GM12878 (cell line): ENCODE measurements at regions not wholly inside any gene's neighbourhood (a gene's known extent, or its start where the extent isn't known, plus 50 kb on each side); places are given as distances from the start of the nearest gene placed in this dataset.

Experiments
- ATAC-seq: fragments of 200-7000 bp; cut with Tn5 transposase; 3 replicates; pipeline ENCODE4 v1.9.1; 2020; ENCODE audit warnings: mild to moderate bottlenecking, moderate library complexity
- BruUV-seq: library from RNA; stranded (reverse); fragments of 400-500 nt; replicated peaks from 2 replicates; lab custom pipeline; 2021; lab: Mats Ljungman, UMichigan
- CTCF ChIA-PET: fragments of 300-600 bp; sonication (Branson Sonifier 250); formaldehyde crosslinking; extraction: SDS; loops from one replicate; lab custom pipeline; 2021; ENCODE audit warnings: inconsistent platforms; lab: Yijun Ruan, JAX
- POLR2A ChIA-PET: fragments of 350-600 bp; formaldehyde crosslinking; extraction: SDS; loops from one replicate; lab custom pipeline; 2021; ENCODE audit warnings: inconsistent platforms; lab: Charles Lee
- RAD21 ChIA-PET: fragments of 300-600 bp; sonication (Branson Sonifier 250); formaldehyde crosslinking; loops from one replicate; lab custom pipeline; 2023; ENCODE audit warnings: antibody characterized with exemption; ENCODE audit not compliant: unreplicated experiment; lab: Charles Lee
- SMC1A ChIA-PET: fragments of 300-600 bp; sonication (Branson Sonifier 250); formaldehyde crosslinking; loops from one replicate; lab custom pipeline; 2023; ENCODE audit not compliant: unreplicated experiment, uncharacterized antibody; lab: Charles Lee
- DNase-seq: peaks from one replicate; pipeline ENCODE4 v3.0.0-alpha.2; 2011; ENCODE audit warnings: low read depth, low spot score
- FAIRE-seq: peaks from 3 replicates; lab custom pipeline; 2011; peaks lifted over from hg19 to GRCh38; lab: Jason Lieb, UNC
- H2AFZ ChIP-seq: 2 replicates; pipeline ENCODE4 v1.6.0; 2011; ENCODE audit warnings: low read depth, low read length, control low read depth; ENCODE audit not compliant: control insufficient read depth
- H3K27ac ChIP-seq: 2 replicates; pipeline ENCODE4 v1.5.1; 2011; ENCODE audit warnings: control low read depth; ENCODE audit not compliant: control insufficient read depth, insufficient read depth
- H3K27me3 ChIP-seq, 2 experiments: replicated peaks in 1 of 2; 2 replicates each; pipeline versions ENCODE4 v1.6.0 to v1.6.1; 2011; ENCODE audit warnings: low read length in 1 of 2; ENCODE audit not compliant: control insufficient read depth in 2 of 2, insufficient read depth in 2 of 2
- H3K36me3 ChIP-seq, 2 experiments: 2 replicates each; pipeline ENCODE4 v1.5.1; 2011; ENCODE audit warnings: low read length in 1 of 2; ENCODE audit not compliant: control insufficient read depth in 2 of 2, insufficient read depth in 2 of 2
- H3K4me1 ChIP-seq: 2 replicates; pipeline ENCODE4 v1.6.1; 2011; ENCODE audit warnings: mild to moderate bottlenecking, low read length, moderate library complexity, mixed read lengths; ENCODE audit not compliant: control insufficient read depth, insufficient read depth
- H3K4me2 ChIP-seq: 2 replicates; pipeline ENCODE4 v1.6.0; 2011; ENCODE audit warnings: control low read depth; ENCODE audit not compliant: control insufficient read depth, insufficient read depth
- H3K4me3 ChIP-seq: fragments of 200-600 bp; sonication (generic); 2 replicates; pipeline ENCODE4 v1.5.1; 2016
- H3K79me2 ChIP-seq: 2 replicates; pipeline ENCODE4 v1.6.0; 2011; ENCODE audit warnings: low read length; ENCODE audit not compliant: control insufficient read depth, insufficient read depth
- H3K9ac ChIP-seq: 2 replicates; pipeline ENCODE4 v1.8.0; 2011; ENCODE audit warnings: low read length, control low read depth, mixed read lengths; ENCODE audit not compliant: control insufficient read depth, insufficient read depth
- H3K9me3 ChIP-seq: replicated peaks from 3 replicates; pipeline ENCODE4 v1.5.1; 2011; ENCODE audit warnings: mild to moderate bottlenecking, low read length; ENCODE audit not compliant: control insufficient read depth, insufficient read depth
- H4K20me1 ChIP-seq: 2 replicates; pipeline ENCODE4 v1.6.0; 2011; ENCODE audit not compliant: control insufficient read depth, insufficient read depth
- CBFB ChIP-seq: IDR thresholded peaks from 2 replicates; pipeline ENCODE4 v1.6.1; 2016; ENCODE audit warnings: antibody characterized with exemption, low read depth
- FOS ChIP-seq: IDR thresholded peaks from 3 replicates; pipeline ENCODE4 v1.6.1; 2011; ENCODE audit warnings: borderline replicate concordance; ENCODE audit not compliant: insufficient read length; ENCODE audit errors: extremely low read depth
- IKZF2 ChIP-seq, 2 experiments: fragments of 450-650 bp; IDR thresholded peaks; 2 replicates each; pipeline ENCODE4 v1.6.1; 2017; ENCODE audit warnings: mild to moderate bottlenecking in 2 of 2, moderate library complexity in 2 of 2
- JUNB ChIP-seq: IDR thresholded peaks from 2 replicates; pipeline ENCODE4 v1.6.1; 2016; ENCODE audit warnings: antibody characterized with exemption, mild to moderate bottlenecking
- KDM1A ChIP-seq: fragments of 200-600 bp; sonication (generic); IDR thresholded peaks from 2 replicates; pipeline ENCODE4 v1.6.1; 2016; ENCODE audit warnings: borderline replicate concordance
- NFIC ChIP-seq: IDR thresholded peaks from 2 replicates; pipeline ENCODE4 v1.6.1; 2012; ENCODE audit warnings: low read depth, mild to moderate bottlenecking, inconsistent platforms, low read length, moderate library complexity
- NFXL1 ChIP-seq: fragments of 450-650 bp; IDR thresholded peaks from 2 replicates; pipeline ENCODE4 v1.6.1; 2017; ENCODE audit warnings: antibody characterized with exemption, mild to moderate bottlenecking, borderline replicate concordance
- NR2C2 ChIP-seq: IDR thresholded peaks from 2 replicates; pipeline ENCODE4 v1.6.1; 2011; ENCODE audit warnings: borderline replicate concordance, low read depth; ENCODE audit not compliant: control insufficient read depth, insufficient read length
- POLR2AphosphoS2 ChIP-seq: IDR thresholded peaks from 2 replicates; pipeline ENCODE4 v1.6.1; 2011; ENCODE audit warnings: low read depth, mild to moderate bottlenecking, low read length, improper control_type of control experiment, moderate library complexity
- RFX5 ChIP-seq: IDR thresholded peaks from 2 replicates; pipeline ENCODE4 v1.6.1; 2011; ENCODE audit warnings: low read depth, low read length, improper control_type of control experiment
- SMARCA5 ChIP-seq: fragments of 450-650 bp; IDR thresholded peaks from 2 replicates; pipeline ENCODE4 v1.6.1; 2017; ENCODE audit warnings: mild to moderate bottlenecking
- TCF3 ChIP-seq: IDR thresholded peaks from 2 replicates; pipeline ENCODE4 v1.6.1; 2012; ENCODE audit warnings: low read depth, mild to moderate bottlenecking, low read length, borderline replicate concordance; ENCODE audit not compliant: insufficient read depth
- ZNF24 ChIP-seq: fragments of 450-650 bp; IDR thresholded peaks from 2 replicates; pipeline ENCODE4 v1.6.1; 2017; ENCODE audit warnings: antibody characterized with exemption, mild to moderate bottlenecking
- WGBS: methylation state at CpG from one replicate; pipeline ENCODE4 v1.1.6; 2016; ENCODE audit warnings: low lambda C conversion rate; ENCODE audit not compliant: insufficient replicate concordance, insufficient coverage; ENCODE audit errors: missing lambda C conversion rate; 5-methylcytosine and 5-hydroxymethylcytosine counted together
- in situ Hi-C: fragments of 300-500 bp; cut with MboI; formaldehyde crosslinking; loops from 9 replicates; pipeline ENCODE4 v1.14.3; 2018; ENCODE audit warnings: mixed read lengths
- intact Hi-C: fragments of 100-400 bp; cut with micrococcal nuclease; formaldehyde crosslinking; loops from one replicate; pipeline ENCODE4 v1.14.2; 2022; ENCODE audit not compliant: unreplicated experiment
- TF ChIP-seq, protein P1 (sequence below): fragments of 450-650 bp; IDR thresholded peaks from 2 replicates; pipeline ENCODE4 v1.6.1; 2017; ENCODE audit warnings: low read depth, mild to moderate bottlenecking, moderate library complexity
- TF ChIP-seq, protein P2 (sequence below): fragments of 450-650 bp; formaldehyde crosslinking; IDR thresholded peaks from 2 replicates; pipeline ENCODE4 v1.4.0; 2022; ENCODE audit warnings: mild to moderate bottlenecking, moderate library complexity
- TF ChIP-seq, protein P3 (sequence below): IDR thresholded peaks from 2 replicates; pipeline ENCODE4 v1.6.1; 2011; ENCODE audit warnings: low read depth, mild to moderate bottlenecking, low read length, moderate library complexity, borderline replicate concordance; ENCODE audit errors: extremely low read depth
- TF ChIP-seq, protein P4 (sequence below): IDR thresholded peaks from 2 replicates; pipeline ENCODE4 v1.6.1; 2011; ENCODE audit warnings: low read depth, low read length, improper control_type of control experiment, borderline replicate concordance

DNA sequence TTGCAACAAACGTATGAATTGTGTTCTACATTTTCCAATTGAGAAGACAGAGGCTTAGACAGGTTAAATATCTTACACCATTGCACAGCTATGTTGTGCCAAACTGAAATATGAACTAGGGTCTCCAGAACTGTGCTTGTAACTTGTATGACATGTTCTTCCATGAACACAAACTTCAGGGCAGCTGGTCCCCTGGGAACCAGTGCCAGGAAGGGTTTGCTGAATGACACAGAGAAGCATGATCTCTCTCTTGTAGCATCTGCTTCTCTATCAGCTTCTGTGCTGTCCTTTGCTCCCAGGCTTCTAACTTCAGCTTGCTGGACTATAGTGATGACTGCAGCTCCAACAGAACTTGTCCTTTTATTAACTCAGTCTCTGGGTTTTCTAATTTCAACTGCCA lies 385.5 kb downstream of the SIPA1L2 start (continued):
- TF ChIP-seq, protein P1, sequence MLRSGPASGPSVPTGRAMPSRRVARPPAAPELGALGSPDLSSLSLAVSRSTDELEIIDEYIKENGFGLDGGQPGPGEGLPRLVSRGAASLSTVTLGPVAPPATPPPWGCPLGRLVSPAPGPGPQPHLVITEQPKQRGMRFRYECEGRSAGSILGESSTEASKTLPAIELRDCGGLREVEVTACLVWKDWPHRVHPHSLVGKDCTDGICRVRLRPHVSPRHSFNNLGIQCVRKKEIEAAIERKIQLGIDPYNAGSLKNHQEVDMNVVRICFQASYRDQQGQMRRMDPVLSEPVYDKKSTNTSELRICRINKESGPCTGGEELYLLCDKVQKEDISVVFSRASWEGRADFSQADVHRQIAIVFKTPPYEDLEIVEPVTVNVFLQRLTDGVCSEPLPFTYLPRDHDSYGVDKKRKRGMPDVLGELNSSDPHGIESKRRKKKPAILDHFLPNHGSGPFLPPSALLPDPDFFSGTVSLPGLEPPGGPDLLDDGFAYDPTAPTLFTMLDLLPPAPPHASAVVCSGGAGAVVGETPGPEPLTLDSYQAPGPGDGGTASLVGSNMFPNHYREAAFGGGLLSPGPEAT, result no peak
- no peak for TF ChIP-seq NR2C2
- no peak for TF ChIP-seq ZNF24
- TF ChIP-seq SMARCA5, result no peak
- TF ChIP-seq FOS, result no peak

DNA sequence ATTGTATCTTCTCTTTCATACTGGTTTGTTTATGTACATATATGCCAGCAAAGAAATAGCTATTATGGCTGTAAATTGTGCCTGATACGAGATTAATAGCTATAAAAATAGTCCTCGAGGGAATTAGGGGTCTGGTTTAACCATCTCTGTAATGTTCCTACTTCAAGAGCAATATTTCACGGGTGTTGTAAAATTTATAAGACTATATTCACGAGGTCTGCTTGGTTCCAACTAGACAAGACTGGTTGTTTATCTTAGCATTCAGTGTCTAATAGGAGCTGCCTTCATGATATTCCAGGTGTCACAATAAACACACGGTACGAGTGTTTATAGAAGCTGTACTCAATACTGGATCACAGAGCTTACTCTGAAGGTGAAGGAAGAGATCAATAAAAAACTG lies 389.9 kb downstream of the SIPA1L2 start:
- DNase-seq, result no peak
- H3K27me3 ChIP-seq, result no peaks in the 10 kb centered on the region; a peak in 2 of 4 replicates
- no peaks in the 10 kb centered on the region for H3K79me2 ChIP-seq
- CTCF ChIA-PET, result interaction anchor here (0.6 kb wide), 2 partner anchors 107 to 649 kb away, joined by 3 to 5 read pairs; no protein-coding TSS in a partner anchor
- SMC1A ChIA-PET, result no interaction called here
- ATAC-seq, result no peak
- intact Hi-C loops, result no loop called here
- RAD21 ChIA-PET, result no interaction called here
- H3K4me3 ChIP-seq, result no peak overlapping the region
- no TSS peak for BruUV-seq
- H3K9me3 ChIP-seq, result no peaks in the 10 kb centered on the region
- in situ Hi-C loops, result no loop called here
- no peak overlapping the region for H3K9ac ChIP-seq
- H2AFZ ChIP-seq, result no peak overlapping the region
- H3K4me2 ChIP-seq, result no peak overlapping the region
- WGBS, result 37% methylated on average over 6 of the region's 6 CpGs
- no peaks in the 10 kb centered on the region for H3K36me3 ChIP-seq
- no peaks in the 10 kb centered on the region for H3K4me1 ChIP-seq
- POLR2A ChIA-PET, result no interaction called here
- no peaks in the 10 kb centered on the region for H4K20me1 ChIP-seq
- no peak overlapping the region for H3K27ac ChIP-seq
- no peak for FAIRE-seq
- TF ChIP-seq NFXL1, result no peak
- TF ChIP-seq, protein P2, sequence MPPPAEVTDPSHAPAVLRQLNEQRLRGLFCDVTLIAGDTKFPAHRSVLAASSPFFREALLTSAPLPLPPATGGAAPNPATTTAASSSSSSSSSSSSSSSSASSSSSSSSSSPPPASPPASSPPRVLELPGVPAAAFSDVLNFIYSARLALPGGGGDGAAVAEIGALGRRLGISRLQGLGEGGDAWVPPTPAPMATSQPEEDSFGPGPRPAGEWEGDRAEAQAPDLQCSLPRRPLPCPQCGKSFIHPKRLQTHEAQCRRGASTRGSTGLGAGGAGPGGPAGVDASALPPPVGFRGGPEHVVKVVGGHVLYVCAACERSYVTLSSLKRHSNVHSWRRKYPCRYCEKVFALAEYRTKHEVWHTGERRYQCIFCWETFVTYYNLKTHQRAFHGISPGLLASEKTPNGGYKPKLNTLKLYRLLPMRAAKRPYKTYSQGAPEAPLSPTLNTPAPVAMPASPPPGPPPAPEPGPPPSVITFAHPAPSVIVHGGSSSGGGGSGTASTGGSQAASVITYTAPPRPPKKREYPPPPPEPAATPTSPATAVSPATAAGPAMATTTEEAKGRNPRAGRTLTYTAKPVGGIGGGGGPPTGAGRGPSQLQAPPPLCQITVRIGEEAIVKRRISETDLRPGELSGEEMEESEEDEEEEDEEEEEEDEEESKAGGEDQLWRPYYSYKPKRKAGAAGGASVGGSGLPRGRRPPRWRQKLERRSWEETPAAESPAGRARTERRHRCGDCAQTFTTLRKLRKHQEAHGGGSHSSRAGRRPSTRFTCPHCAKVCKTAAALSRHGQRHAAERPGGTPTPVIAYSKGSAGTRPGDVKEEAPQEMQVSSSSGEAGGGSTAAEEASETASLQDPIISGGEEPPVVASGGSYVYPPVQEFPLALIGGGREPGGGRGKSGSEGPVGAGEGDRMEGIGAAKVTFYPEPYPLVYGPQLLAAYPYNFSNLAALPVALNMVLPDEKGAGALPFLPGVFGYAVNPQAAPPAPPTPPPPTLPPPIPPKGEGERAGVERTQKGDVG, result no peak
- TF ChIP-seq, protein P3, sequence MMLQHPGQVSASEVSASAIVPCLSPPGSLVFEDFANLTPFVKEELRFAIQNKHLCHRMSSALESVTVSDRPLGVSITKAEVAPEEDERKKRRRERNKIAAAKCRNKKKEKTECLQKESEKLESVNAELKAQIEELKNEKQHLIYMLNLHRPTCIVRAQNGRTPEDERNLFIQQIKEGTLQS, result no peak
- TF ChIP-seq POLR2AphosphoS2, result no peak
- TF ChIP-seq, protein P4, sequence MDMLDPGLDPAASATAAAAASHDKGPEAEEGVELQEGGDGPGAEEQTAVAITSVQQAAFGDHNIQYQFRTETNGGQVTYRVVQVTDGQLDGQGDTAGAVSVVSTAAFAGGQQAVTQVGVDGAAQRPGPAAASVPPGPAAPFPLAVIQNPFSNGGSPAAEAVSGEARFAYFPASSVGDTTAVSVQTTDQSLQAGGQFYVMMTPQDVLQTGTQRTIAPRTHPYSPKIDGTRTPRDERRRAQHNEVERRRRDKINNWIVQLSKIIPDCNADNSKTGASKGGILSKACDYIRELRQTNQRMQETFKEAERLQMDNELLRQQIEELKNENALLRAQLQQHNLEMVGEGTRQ, result no peak
- no peak for TF ChIP-seq TCF3
- TF ChIP-seq IKZF2 (IDR thresholded peaks at IDR 0.05), result no peak
- no peak for TF ChIP-seq KDM1A
- no peak for TF ChIP-seq NFIC
- no peak for TF ChIP-seq CBFB
- TF ChIP-seq JUNB, result no peak
- TF ChIP-seq RFX5, result no peak
